Ishikawa (cell line): ENCODE measurements at regions not wholly inside any gene's neighbourhood (a gene's known extent, or its start where the extent isn't known, plus 50 kb on each side); places are given as distances from the start of the nearest gene placed in this dataset.
A peak's percentile ranks its signal among the peaks of the same experiment; 100 is the strongest.

Experiments used
- MAX ChIP-seq: IDR thresholded peaks from 2 replicates; pipeline ENCODE4 v1.6.1; 2012
- RAD21 ChIP-seq: IDR thresholded peaks from 2 replicates; pipeline ENCODE4 v1.6.1; 2012; ENCODE audit warnings: low read depth
- REST ChIP-seq: IDR thresholded peaks from 2 replicates; pipeline ENCODE4 v1.6.1; 2012; ENCODE audit warnings: low read depth, mild to moderate bottlenecking
- TAF1 ChIP-seq: IDR thresholded peaks from 2 replicates; pipeline ENCODE4 v1.6.1; 2012; ENCODE audit warnings: low read depth, mild to moderate bottlenecking
- TEAD4 ChIP-seq: IDR thresholded peaks from 2 replicates; pipeline ENCODE4 v1.6.1; 2012
- YY1 ChIP-seq: IDR thresholded peaks from 2 replicates; pipeline ENCODE4 v1.6.1; 2012; ENCODE audit warnings: low read depth

- TF ChIP-seq MAX (no peak), REST (peak; percentile 63; the same call in 1 of the 2 replicates), YY1 (no peak), RAD21 (no peak), TAF1 (no peak), TEAD4 (no peak)
Observed at GRCh38 chr2:16493788-16494187, 171.8 kb downstream of the CYRIA start.
